NCI-H2171 treated with DMSO at 0.1 percent for 48 hours (cell line): ENCODE measurements at regions not wholly inside any gene's neighbourhood (a gene's known extent, or its start where the extent isn't known, plus 50 kb on each side); places are given as distances from the start of the nearest gene placed in this dataset.

Source experiments
- DNase-seq: peaks from one replicate; lab custom pipeline; 2025; lab: John Stamatoyannopoulos, UW

- DNase-seq, result peak; percentile 92
Observed at GRCh38 chr13:69423844-69424243, 683.8 kb upstream of the ATXN8OS start.

- no peak for DNase-seq
Observed at GRCh38 chr13:69418319-69418718, 689.3 kb upstream of the ATXN8OS start.

GRCh38 chr13:69410761-69411160 lies 696.9 kb upstream of the ATXN8OS start:
- no peak for DNase-seq

- no peak for DNase-seq
Observed at GRCh38 chr13:69391756-69392155, 715.9 kb upstream of the ATXN8OS start.

- no peak for DNase-seq
Observed at GRCh38 chr13:69389899-69390298, 717.7 kb upstream of the ATXN8OS start.

- DNase-seq, result no peak
Observed at GRCh38 chr13:69373747-69374425, 733.7 kb upstream of the ATXN8OS start.

- DNase-seq, result no peak
Observed at GRCh38 chr13:69363360-69363759, 744.3 kb upstream of the ATXN8OS start.

- DNase-seq, result no peak
Observed at GRCh38 chr13:69331245-69331644, 776.4 kb upstream of the ATXN8OS start.

- peak; percentile 73 for DNase-seq
Observed at GRCh38 chr13:69324090-69324886, 783.3 kb upstream of the ATXN8OS start.

GRCh38 chr13:69319656-69320055 lies 788.0 kb upstream of the ATXN8OS start:
- no peak for DNase-seq

GRCh38 chr13:69315039-69315438 lies 792.6 kb upstream of the ATXN8OS start:
- no peak for DNase-seq

- no peak for DNase-seq
Observed at GRCh38 chr13:69306766-69307165, 800.9 kb upstream of the ATXN8OS start.

GRCh38 chr13:69300131-69300530 lies 807.5 kb upstream of the ATXN8OS start:
- no peak for DNase-seq

GRCh38 chr13:69296130-69296529 lies 811.5 kb upstream of the ATXN8OS start:
- DNase-seq, result no peak

GRCh38 chr13:69292789-69293425 lies 814.7 kb upstream of the ATXN8OS start:
- no peak for DNase-seq

GRCh38 chr13:69291292-69291906 lies 816.2 kb upstream of the ATXN8OS start:
- DNase-seq, result no peak

- no peak for DNase-seq
Observed at GRCh38 chr13:69288026-69288425, 819.6 kb upstream of the ATXN8OS start.

GRCh38 chr13:69287050-69287698 lies 820.5 kb upstream of the ATXN8OS start:
- DNase-seq, result no peak

GRCh38 chr13:69283837-69284236 lies 823.8 kb upstream of the ATXN8OS start:
- no peak for DNase-seq

- no peak for DNase-seq
Observed at GRCh38 chr13:69283301-69283700, 824.3 kb upstream of the ATXN8OS start.

- DNase-seq, result no peak
Observed at GRCh38 chr13:69280399-69280798, 827.2 kb upstream of the ATXN8OS start.

- no peak for DNase-seq
Observed at GRCh38 chr13:69279213-69279612, 828.4 kb upstream of the ATXN8OS start.
